HG03342 (cell line): ENCODE measurements at regions not wholly inside any gene's neighbourhood (a gene's known extent, or its start where the extent isn't known, plus 50 kb on each side); places are given as distances from the start of the nearest gene placed in this dataset.
"Not testable (repeated sequence)": the region's sequence is repeated elsewhere in the genome, so short reads cannot be mapped to it uniquely, and the experiment has no call there.

Experiments
- ATAC-seq: cut with Tn5 transposase; IDR thresholded peaks from one replicate; pipeline ENCODE4 v1.9.1; 2021; ENCODE audit warnings: mild to moderate bottlenecking, moderate library complexity; ENCODE audit not compliant: unreplicated experiment

GRCh38 chr3:21894459-21895340 lies 143.7 kb upstream of the ZNF385D start:
- no peak for ATAC-seq

GRCh38 chr3:21898316-21898715 lies 147.3 kb upstream of the ZNF385D start:
- no peak for ATAC-seq

GRCh38 chr3:21901484-21901883 lies 150.5 kb upstream of the ZNF385D start:
- no peak for ATAC-seq

- no peak for ATAC-seq
Observed at GRCh38 chr3:21902956-21903355, 151.9 kb upstream of the ZNF385D start.

- ATAC-seq, result no peak
Observed at GRCh38 chr3:21909096-21909495, 158.1 kb upstream of the ZNF385D start.

GRCh38 chr3:21912711-21913110 lies 161.7 kb upstream of the ZNF385D start:
- ATAC-seq, result no peak

- ATAC-seq, result no peak
Observed at GRCh38 chr3:21913791-21914190, 162.8 kb upstream of the ZNF385D start.

- no peak for ATAC-seq
Observed at GRCh38 chr3:21914451-21914850, 163.4 kb upstream of the ZNF385D start.

GRCh38 chr3:21919383-21919782 lies 168.4 kb upstream of the ZNF385D start:
- no peak for ATAC-seq

- no peak for ATAC-seq
Observed at GRCh38 chr3:21920421-21920861, 169.4 kb upstream of the ZNF385D start.

GRCh38 chr3:21923156-21923555 lies 172.1 kb upstream of the ZNF385D start:
- not testable (repeated sequence) for ATAC-seq

- no peak for ATAC-seq
Observed at GRCh38 chr3:21927261-21927660, 176.3 kb upstream of the ZNF385D start.

- no peak for ATAC-seq
Observed at GRCh38 chr3:21934591-21934990, 183.6 kb upstream of the ZNF385D start.

GRCh38 chr3:21936207-21936606 lies 185.2 kb upstream of the ZNF385D start:
- ATAC-seq, result no peak

GRCh38 chr3:21938267-21938681 lies 187.3 kb upstream of the ZNF385D start:
- ATAC-seq, result no peak

- ATAC-seq, result no peak
Observed at GRCh38 chr3:21942328-21942727, 191.3 kb upstream of the ZNF385D start.

GRCh38 chr3:21944251-21944650 lies 193.2 kb upstream of the ZNF385D start:
- ATAC-seq, result no peak

GRCh38 chr3:21952856-21953255 lies 201.8 kb upstream of the ZNF385D start:
- no peak for ATAC-seq

GRCh38 chr3:21954709-21955108 lies 203.7 kb upstream of the ZNF385D start:
- ATAC-seq, result no peak

GRCh38 chr3:21955406-21955805 lies 204.4 kb upstream of the ZNF385D start:
- ATAC-seq, result no peak

- no peak for ATAC-seq
Observed at GRCh38 chr3:21960033-21960432, 209.0 kb upstream of the ZNF385D start.

- ATAC-seq, result no peak
Observed at GRCh38 chr3:21962456-21962855, 211.4 kb upstream of the ZNF385D start.

- not testable (repeated sequence) for ATAC-seq
Observed at GRCh38 chr3:21966457-21966856, 215.4 kb upstream of the ZNF385D start.
